Activated B cell treated with CpG ODN at 0.5 μM for 24 hours (primary cell): ENCODE measurements at regions not wholly inside any gene's neighbourhood (a gene's known extent, or its start where the extent isn't known, plus 50 kb on each side); places are given as distances from the start of the nearest gene placed in this dataset.

Experiments
- ATAC-seq: fragments of 200-7000 bp; cut with Tn5 transposase; one replicate; pipeline ENCODE4 v1.10.0; 2021; ENCODE audit warnings: low read depth, mild to moderate bottlenecking, moderate library complexity
- CTCF ChIA-PET: fragments of 350-600 bp; sonication (Branson Sonifier 250); formaldehyde crosslinking; loops from one replicate; lab custom pipeline; 2021; ENCODE audit warnings: antibody characterized with exemption; lab: Charles Lee
- POLR2A ChIA-PET: fragments of 350-600 bp; sonication (Branson Sonifier 250); formaldehyde crosslinking; loops from one replicate; lab custom pipeline; 2021; ENCODE audit warnings: antibody characterized with exemption; lab: Charles Lee
- DNase-seq: peaks from one replicate; pipeline ENCODE4 v3.0.0; 2022
- H3K27ac Mint-ChIP-seq: one replicate; pipeline ENCODE4 v1.8.0; 2020; ENCODE audit warnings: mixed read lengths
- H3K27me3 Mint-ChIP-seq: one replicate; pipeline ENCODE4 v1.8.0; 2021; ENCODE audit warnings: mixed read lengths
- H3K36me3 Mint-ChIP-seq: one replicate; pipeline ENCODE4 v1.8.0; 2021; ENCODE audit warnings: low read depth, mixed read lengths
- H3K4me1 Mint-ChIP-seq: one replicate; pipeline ENCODE4 v1.8.0; 2021; ENCODE audit warnings: mixed read lengths
- H3K4me3 Mint-ChIP-seq: one replicate; pipeline ENCODE4 v1.8.0; 2020; ENCODE audit warnings: mild to moderate bottlenecking, mixed read lengths
- H3K9me3 Mint-ChIP-seq: one replicate; pipeline ENCODE4 v1.8.0; 2020; ENCODE audit warnings: mixed read lengths
- intact Hi-C: fragments of 100-400 bp; cut with micrococcal nuclease; formaldehyde crosslinking; loops from one replicate; pipeline ENCODE4 v1.15.1; 2024
- TF ChIP-seq, protein P1 (sequence below): fragments of 200-600 bp; IDR thresholded peaks from one replicate; pipeline ENCODE4 v1.8.0; 2022; ENCODE audit warnings: antibody characterized with exemption, mild to moderate bottlenecking

DNA sequence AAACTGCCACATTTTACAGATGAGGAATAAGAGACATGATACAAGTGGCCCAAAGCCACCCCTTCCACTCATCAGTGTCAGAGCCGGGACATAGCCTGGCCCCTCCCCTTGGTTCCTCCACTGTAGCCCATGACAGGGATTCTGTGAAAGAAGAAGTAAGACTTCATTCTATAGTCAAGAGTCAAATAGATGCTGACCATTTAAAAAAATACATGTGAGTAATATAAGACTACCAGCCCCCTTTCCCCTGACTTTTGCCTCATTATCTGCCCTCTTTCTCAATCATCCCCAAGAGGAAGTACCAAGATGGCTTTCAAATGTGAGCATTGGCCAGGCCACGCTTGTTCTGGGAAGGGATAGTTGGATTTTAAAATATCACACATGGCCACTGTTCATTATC is 57.8 kb upstream of the TAB2 start:
- intact Hi-C loops, result no loop called here
- DNase-seq (no peak), ATAC-seq (no peak)
- Mint-ChIP-seq H3K27ac (no peak overlapping the region), H3K36me3 (no peaks in the 10 kb centered on the region), H3K9me3 (no peaks in the 10 kb centered on the region), H3K4me1 (peaks cover 9% of the 10 kb centered on the region), H3K4me3 (no peak overlapping the region), H3K27me3 (no peaks in the 10 kb centered on the region)
- CTCF ChIA-PET, result no interaction called here
- POLR2A ChIA-PET, result no interaction called here
- TF ChIP-seq, protein P1, sequence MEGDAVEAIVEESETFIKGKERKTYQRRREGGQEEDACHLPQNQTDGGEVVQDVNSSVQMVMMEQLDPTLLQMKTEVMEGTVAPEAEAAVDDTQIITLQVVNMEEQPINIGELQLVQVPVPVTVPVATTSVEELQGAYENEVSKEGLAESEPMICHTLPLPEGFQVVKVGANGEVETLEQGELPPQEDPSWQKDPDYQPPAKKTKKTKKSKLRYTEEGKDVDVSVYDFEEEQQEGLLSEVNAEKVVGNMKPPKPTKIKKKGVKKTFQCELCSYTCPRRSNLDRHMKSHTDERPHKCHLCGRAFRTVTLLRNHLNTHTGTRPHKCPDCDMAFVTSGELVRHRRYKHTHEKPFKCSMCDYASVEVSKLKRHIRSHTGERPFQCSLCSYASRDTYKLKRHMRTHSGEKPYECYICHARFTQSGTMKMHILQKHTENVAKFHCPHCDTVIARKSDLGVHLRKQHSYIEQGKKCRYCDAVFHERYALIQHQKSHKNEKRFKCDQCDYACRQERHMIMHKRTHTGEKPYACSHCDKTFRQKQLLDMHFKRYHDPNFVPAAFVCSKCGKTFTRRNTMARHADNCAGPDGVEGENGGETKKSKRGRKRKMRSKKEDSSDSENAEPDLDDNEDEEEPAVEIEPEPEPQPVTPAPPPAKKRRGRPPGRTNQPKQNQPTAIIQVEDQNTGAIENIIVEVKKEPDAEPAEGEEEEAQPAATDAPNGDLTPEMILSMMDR, result no peak

DNA sequence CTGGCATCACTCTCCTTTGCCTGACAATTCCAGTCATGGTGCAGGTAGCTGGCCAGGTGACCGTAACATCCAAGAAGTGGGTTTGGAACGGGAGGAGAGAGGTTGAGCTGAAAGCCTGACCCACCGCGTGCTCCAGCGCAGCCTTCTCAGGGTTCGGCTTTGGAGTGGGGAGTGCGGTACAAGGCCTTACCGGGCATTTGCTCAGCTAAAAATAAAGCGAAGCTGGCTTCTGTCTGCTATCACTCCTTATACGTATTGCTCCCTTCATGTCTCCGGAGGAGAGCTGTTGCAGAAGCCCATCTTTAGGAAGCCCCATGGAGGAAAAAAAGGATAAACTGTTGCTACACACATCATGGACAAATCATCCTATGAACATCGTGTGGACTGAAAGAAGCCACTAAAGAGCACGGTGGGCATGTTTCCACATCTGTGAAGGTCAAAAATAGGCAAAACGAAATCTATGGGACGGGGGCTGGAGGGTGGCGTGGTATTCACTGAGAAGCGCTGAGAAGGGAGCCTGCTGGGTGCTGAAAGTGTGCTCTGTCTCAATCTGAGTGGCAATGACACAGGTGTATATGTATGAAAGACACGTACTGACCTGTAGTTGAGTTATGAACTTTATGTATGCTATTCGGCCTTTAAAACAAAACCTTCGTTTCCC is 57.2 kb upstream of the TAB2 start:
- H3K9me3 Mint-ChIP-seq, result no peaks in the 10 kb centered on the region
- ATAC-seq (no peak), DNase-seq (no peak)
- no peak overlapping the region for H3K27ac Mint-ChIP-seq
- no peaks in the 10 kb centered on the region for H3K27me3 Mint-ChIP-seq
- peaks cover 8% of the 10 kb centered on the region for H3K4me1 Mint-ChIP-seq
- no peak overlapping the region for H3K4me3 Mint-ChIP-seq
- POLR2A ChIA-PET, result no interaction called here
- TF ChIP-seq, protein P1, result no peak
- intact Hi-C loops, result no loop called here
- CTCF ChIA-PET, result interaction anchor here (0.8 kb wide), 1 partner anchor 10 kb away, joined by 3 read pairs; no protein-coding TSS in a partner anchor
- H3K36me3 Mint-ChIP-seq, result no peaks in the 10 kb centered on the region

DNA sequence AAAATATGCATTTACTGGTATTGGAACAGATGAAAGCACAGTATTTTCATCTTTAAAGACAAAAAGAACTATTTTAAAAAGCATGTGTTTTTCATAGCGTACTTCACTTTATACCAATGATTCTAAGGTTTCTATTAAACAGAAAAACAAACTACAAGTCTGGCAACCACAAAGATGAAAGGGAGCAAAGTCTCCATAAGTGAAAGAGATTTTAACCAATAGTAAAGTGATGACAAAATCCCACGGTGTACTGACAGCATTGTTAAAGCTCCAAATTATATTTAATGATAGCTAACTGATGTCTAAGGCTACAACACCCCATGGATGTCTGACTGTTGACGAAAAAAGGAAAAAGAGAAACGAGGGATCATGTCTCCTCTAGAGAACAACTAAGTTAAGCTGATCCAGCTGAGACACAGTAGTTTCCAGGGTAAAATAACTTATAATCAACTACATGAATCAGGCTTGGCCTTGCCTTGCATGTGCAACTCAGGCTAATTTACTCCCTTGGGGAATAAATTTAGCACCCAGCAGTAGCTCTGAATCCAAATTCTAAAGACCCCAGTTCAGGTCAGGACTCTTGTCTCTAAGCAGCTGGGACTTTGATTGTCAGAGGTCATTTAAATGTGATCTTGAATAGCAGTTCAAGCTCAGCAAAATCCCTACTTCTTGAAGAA is 56.0 kb upstream of the TAB2 start:
- Mint-ChIP-seq H3K4me3 (no peak overlapping the region), H3K9me3 (no peaks in the 10 kb centered on the region), H3K4me1 (peaks cover 14% of the 10 kb centered on the region), H3K36me3 (no peaks in the 10 kb centered on the region), H3K27ac (no peak overlapping the region), H3K27me3 (no peaks in the 10 kb centered on the region)
- CTCF ChIA-PET, result interaction anchor here (0.7 to 0.8 kb wide), 2 partner anchors 25 to 71 kb away, joined by 3 read pairs; no protein-coding TSS in a partner anchor
- DNase-seq (no peak), ATAC-seq (no peak)
- POLR2A ChIA-PET, result no interaction called here
- TF ChIP-seq, protein P1, result no peak
- intact Hi-C loops, result no loop called here

DNA sequence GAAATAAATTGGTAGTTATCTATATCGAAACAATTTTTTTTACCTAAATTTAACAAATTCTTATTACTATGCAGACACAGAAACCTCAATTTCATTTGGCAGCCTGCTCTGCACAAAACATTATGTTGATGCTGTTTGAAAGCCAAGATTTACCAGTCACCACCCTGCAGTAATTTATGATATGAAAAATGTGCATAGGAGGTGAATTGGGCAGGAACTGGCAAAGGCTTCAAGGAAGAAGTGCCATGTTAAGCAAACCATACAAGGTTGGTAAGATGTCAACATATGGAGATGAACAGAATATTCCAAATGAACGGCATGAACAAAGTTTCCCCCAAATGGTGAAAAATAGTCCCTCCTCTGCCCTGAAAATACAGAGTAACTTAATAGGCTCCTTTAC is 54.2 kb upstream of the TAB2 start:
- Mint-ChIP-seq H3K27ac (no peak overlapping the region), H3K9me3 (no peaks in the 10 kb centered on the region), H3K36me3 (no peaks in the 10 kb centered on the region), H3K27me3 (no peaks in the 10 kb centered on the region), H3K4me3 (no peak overlapping the region), H3K4me1 (peaks cover 28% of the 10 kb centered on the region)
- DNase-seq (no peak), ATAC-seq (no peak)
- intact Hi-C loops, result no loop called here
- CTCF ChIA-PET, result no interaction called here
- POLR2A ChIA-PET, result no interaction called here
- TF ChIP-seq, protein P1, result no peak

DNA sequence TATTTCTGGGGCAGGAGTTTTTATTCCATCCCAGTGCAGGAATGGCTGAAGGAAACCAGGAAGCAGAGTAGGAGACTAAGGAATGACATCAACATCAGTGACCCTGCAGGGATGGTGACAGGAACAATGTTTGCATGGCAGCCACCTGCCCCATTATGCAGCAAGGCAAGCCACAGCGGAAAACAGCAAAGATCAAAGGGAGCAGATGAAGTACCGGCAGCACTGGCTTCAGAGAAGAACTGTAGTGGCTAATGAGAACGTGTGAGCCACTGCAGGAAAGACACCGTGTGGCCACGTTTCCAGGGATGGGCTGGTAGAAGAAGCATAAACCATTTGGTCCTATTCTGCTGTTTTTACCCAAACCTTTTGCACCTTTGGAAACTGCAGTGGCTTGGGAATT is 52.9 kb upstream of the TAB2 start:
- ChIA-PET CTCF (interaction anchor here (0.7 kb wide), 1 partner anchor 167 kb away, joined by 6 read pairs; no protein-coding TSS in a partner anchor), POLR2A (interaction anchor here (1.1 kb wide), 1 partner anchor 17 kb away, joined by 3 read pairs; no protein-coding TSS in a partner anchor)
- no peak for DNase-seq
- no peak for ATAC-seq
- TF ChIP-seq, protein P1, result no peak
- intact Hi-C loops, result no loop called here
- H3K4me3 Mint-ChIP-seq, result no peak overlapping the region
- no peaks in the 10 kb centered on the region for H3K27me3 Mint-ChIP-seq
- no peaks in the 10 kb centered on the region for H3K9me3 Mint-ChIP-seq
- H3K4me1 Mint-ChIP-seq, result peaks cover 28% of the 10 kb centered on the region
- H3K36me3 Mint-ChIP-seq, result no peaks in the 10 kb centered on the region
- H3K27ac Mint-ChIP-seq, result no peak overlapping the region
